Tibial nerve (tissue), 4 donors: ENCODE measurements at regions not wholly inside any gene's neighbourhood (a gene's known extent, or its start where the extent isn't known, plus 50 kb on each side); places are given as distances from the start of the nearest gene placed in this dataset.
"Not testable (repeated sequence)": the region's sequence is repeated elsewhere in the genome, so short reads cannot be mapped to it uniquely, and the experiment has no call there.

Experiments
- DNase-seq, 2 donors: peaks; one replicate each; pipeline ENCODE4 v3.0.0-alpha.2; 2019; ENCODE audit warnings: low spot score in 2 of 2
- H3K27ac ChIP-seq, 4 donors: fragments of 200-600 bp; sonication (generic) in 3 of 4; one replicate each; pipeline ENCODE4 v1.5.1; 2017 to 2019; ENCODE audit warnings: mild to moderate bottlenecking in 1 of 4
- H3K27me3 ChIP-seq, 2 donors: fragments of 200-600 bp; sonication (generic) in 1 of 2; one replicate each; pipeline versions ENCODE4 v1.5.1 to v1.6.0; 2017 to 2019
- H3K36me3 ChIP-seq, 3 donors: fragments of 200-600 bp; sonication (generic); one replicate each; pipeline ENCODE4 v1.5.1; 2018 to 2019
- H3K4me1 ChIP-seq, 4 donors: fragments of 200-600 bp; sonication (generic) in 3 of 4; one replicate each; pipeline ENCODE4 v1.5.1; 2017 to 2019
- H3K4me3 ChIP-seq, 4 donors: fragments of 200-600 bp; sonication (generic) in 3 of 4; one replicate each; pipeline ENCODE4 v1.5.1; 2017 to 2019; ENCODE audit warnings: mild to moderate bottlenecking in 1 of 4, moderate library complexity in 1 of 4
- H3K9me3 ChIP-seq, 4 donors: fragments of 200-600 bp; sonication (generic) in 3 of 4; one replicate each; pipeline ENCODE4 v1.5.1; 2017 to 2019
- EP300 ChIP-seq, 2 donors: sonication (generic); formaldehyde crosslinking; IDR thresholded peaks; one replicate each; pipeline ENCODE4 v1.6.1; 2017; ENCODE audit warnings: antibody characterized with exemption in 2 of 2, mild to moderate bottlenecking in 1 of 2
- POLR2A ChIP-seq, 2 donors: fragments of 450-650 bp; IDR thresholded peaks; one replicate each; pipeline ENCODE4 v1.6.1; 2017; ENCODE audit warnings: antibody characterized with exemption in 2 of 2, mild to moderate bottlenecking in 2 of 2, moderate library complexity in 2 of 2
- WGBS, 2 donors: methylation state at CpG; one replicate each; pipeline ENCODE4 v1.1.5; 2018; 5-methylcytosine and 5-hydroxymethylcytosine counted together
- TF ChIP-seq, protein P1 (sequence below), 5 experiments: fragments of 200-600 bp in 3 of 5; fragments of 450-650 bp in 2 of 5; sonication (generic) in 3 of 5; IDR thresholded peaks; one replicate each; pipeline ENCODE4 v1.5.1; 2016 to 2019; ENCODE audit warnings: antibody characterized with exemption in 5 of 5, mild to moderate bottlenecking in 3 of 5, moderate library complexity in 2 of 5

DNA sequence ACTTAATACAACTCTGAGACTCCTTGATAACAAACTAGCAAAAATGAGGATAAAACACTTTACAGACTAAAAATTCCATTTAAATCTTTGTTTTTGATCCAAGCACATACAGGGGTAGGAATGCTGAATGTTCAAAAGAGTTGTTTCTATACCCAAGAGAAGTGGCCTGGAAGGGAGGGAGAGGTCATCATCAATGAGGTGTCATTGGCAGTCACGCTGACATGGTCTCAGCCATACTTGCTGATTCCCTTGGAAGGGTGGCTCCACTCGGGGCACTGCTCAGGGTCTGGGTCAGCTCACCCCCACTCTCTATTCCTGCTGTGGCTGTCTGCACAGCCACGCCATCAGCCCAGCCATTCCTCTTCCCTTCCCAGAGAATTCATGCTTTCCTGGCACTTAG lies 105.2 kb upstream of the PELI1 start:
- no peak for DNase-seq
- H3K9me3 ChIP-seq: no peaks in the 10 kb centered on the region
- H3K4me3 ChIP-seq: no peak overlapping the region
- no peaks in the 10 kb centered on the region for H3K4me1 ChIP-seq
- no peaks in the 10 kb centered on the region for H3K27me3 ChIP-seq
- no peaks in the 10 kb centered on the region for H3K36me3 ChIP-seq
- 75 to 81% methylated on average over 3 of the region's 3 CpGs for WGBS, 2 donors
- no peak overlapping the region for H3K27ac ChIP-seq
- TF ChIP-seq EP300 (IDR thresholded peaks at IDR 0.05): no peak
- no peak for TF ChIP-seq POLR2A (IDR thresholded peaks at IDR 0.05)

DNA sequence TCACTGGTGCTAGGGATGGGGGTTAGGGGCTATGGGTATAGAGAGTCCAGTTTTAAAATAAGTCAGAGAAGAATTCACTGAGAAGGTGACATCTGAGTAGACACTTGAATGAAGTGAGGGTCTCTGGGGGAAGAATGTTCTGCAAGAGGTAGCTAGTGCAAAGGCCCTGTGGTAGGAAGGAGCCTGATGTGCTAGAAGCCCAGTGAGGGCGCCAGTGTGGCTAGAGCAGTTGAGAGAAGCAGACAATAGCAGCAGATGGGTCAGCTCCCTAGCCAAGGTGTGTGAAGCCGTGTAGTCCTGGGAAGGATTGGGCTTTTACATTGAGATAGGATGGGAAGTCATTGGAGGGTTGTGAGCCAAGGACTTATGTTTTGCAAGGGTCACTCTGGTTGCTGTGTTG lies 105.8 kb upstream of the PELI1 start:
- H3K36me3 ChIP-seq: no peaks in the 10 kb centered on the region
- no peak overlapping the region for H3K27ac ChIP-seq
- TF ChIP-seq, protein P1, sequence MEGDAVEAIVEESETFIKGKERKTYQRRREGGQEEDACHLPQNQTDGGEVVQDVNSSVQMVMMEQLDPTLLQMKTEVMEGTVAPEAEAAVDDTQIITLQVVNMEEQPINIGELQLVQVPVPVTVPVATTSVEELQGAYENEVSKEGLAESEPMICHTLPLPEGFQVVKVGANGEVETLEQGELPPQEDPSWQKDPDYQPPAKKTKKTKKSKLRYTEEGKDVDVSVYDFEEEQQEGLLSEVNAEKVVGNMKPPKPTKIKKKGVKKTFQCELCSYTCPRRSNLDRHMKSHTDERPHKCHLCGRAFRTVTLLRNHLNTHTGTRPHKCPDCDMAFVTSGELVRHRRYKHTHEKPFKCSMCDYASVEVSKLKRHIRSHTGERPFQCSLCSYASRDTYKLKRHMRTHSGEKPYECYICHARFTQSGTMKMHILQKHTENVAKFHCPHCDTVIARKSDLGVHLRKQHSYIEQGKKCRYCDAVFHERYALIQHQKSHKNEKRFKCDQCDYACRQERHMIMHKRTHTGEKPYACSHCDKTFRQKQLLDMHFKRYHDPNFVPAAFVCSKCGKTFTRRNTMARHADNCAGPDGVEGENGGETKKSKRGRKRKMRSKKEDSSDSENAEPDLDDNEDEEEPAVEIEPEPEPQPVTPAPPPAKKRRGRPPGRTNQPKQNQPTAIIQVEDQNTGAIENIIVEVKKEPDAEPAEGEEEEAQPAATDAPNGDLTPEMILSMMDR (IDR thresholded peaks at IDR 0.05): no peak
- TF ChIP-seq POLR2A (IDR thresholded peaks at IDR 0.05): no peak
- TF ChIP-seq EP300 (IDR thresholded peaks at IDR 0.05): no peak
- WGBS, 2 donors: 92 to 100% methylated on average over 2 of the region's 2 CpGs
- H3K4me1 ChIP-seq: no peaks in the 10 kb centered on the region
- no peaks in the 10 kb centered on the region for H3K9me3 ChIP-seq
- DNase-seq: no peak
- H3K27me3 ChIP-seq: no peaks in the 10 kb centered on the region
- H3K4me3 ChIP-seq: no peak overlapping the region

DNA sequence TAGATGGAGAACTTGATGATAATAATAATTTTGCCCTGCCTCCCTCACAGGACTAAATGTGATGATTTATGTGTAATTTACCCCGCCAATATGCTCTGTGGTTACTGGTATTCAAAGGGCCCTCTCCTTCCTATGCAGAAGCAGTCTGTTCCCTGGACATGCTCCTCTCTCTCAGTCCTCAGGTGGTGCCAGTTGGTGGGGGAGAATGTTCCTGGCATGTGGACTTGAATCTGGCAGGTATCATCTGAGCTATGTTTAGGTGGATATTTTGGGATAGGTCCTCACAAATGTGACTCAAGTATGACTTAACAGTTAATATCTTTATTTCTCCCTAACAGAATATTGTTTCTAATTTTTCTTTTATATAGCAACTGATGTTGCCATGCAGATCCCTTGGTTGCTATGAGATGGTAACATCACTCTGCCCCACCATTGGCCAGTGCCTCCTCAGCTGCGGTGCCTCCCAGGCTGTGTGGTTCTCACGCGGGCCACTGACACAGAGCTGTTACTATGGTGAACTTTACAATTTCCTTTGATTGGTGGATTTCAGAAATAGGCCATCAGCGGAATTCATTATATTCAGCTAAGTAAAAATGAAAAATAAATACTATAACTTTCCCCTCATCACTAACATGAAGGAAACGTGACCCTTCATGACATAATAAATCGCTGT lies 106.7 kb upstream of the PELI1 start:
- no peaks in the 10 kb centered on the region for H3K4me1 ChIP-seq
- H3K4me3 ChIP-seq: no peak overlapping the region
- no peaks in the 10 kb centered on the region for H3K36me3 ChIP-seq
- no peak for DNase-seq
- TF ChIP-seq, protein P1 (IDR thresholded peaks at IDR 0.05): no peak
- no peak for TF ChIP-seq POLR2A (IDR thresholded peaks at IDR 0.05)
- TF ChIP-seq EP300 (IDR thresholded peaks at IDR 0.05): no peak
- no peaks in the 10 kb centered on the region for H3K27me3 ChIP-seq
- H3K9me3 ChIP-seq: no peaks in the 10 kb centered on the region
- H3K27ac ChIP-seq: no peak overlapping the region
- WGBS, 2 donors: 89% methylated on average over 7 of the region's 7 CpGs

DNA sequence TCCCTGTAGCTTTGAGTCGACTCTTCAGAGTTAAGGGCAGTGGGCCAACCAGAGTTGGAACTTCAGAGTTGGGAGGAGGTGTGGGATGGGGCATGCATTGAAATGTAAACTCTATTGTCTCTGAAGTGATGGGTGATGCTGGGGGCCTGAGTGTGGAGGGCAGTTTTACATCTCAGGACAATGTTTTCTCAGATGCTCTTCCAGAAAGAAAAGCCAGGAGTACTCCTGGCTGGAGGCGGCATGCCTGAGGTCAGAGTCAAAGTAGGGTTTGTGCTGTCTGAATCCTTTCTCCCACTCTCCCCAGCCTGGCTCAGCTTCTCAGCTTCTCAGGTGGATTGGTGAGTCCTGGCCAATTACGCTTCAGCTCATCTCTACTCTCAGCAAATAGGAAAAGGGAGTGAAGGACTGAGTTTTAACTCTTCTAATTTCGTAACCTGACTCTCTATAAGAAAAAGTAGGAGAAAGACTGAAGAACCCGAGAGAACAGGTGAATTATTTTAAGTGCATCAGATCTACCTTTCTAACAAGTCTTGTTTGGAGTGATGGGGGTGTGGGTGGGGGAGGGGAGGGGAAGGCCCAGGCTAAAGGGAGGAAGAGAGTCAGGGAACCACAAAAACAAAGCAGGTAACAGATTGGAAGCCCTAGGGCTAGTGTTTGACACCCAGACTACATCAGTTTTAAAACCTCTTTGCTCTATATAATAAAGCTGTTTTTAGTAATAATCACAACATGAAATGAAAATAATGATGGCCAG lies 107.5 kb upstream of the PELI1 start:
- WGBS, 2 donors: 64 to 89% methylated on average over 5 of the region's 5 CpGs
- TF ChIP-seq, protein P1 (IDR thresholded peaks at IDR 0.05): no peak
- TF ChIP-seq EP300 (IDR thresholded peaks at IDR 0.05): no peak
- TF ChIP-seq POLR2A (IDR thresholded peaks at IDR 0.05): no peak
- H3K36me3 ChIP-seq: no peaks in the 10 kb centered on the region
- H3K4me1 ChIP-seq: no peaks in the 10 kb centered on the region
- no peaks in the 10 kb centered on the region for H3K9me3 ChIP-seq
- H3K27me3 ChIP-seq: no peaks in the 10 kb centered on the region
- no peak overlapping the region for H3K4me3 ChIP-seq
- H3K27ac ChIP-seq: no peak overlapping the region
- no peak for DNase-seq

DNA sequence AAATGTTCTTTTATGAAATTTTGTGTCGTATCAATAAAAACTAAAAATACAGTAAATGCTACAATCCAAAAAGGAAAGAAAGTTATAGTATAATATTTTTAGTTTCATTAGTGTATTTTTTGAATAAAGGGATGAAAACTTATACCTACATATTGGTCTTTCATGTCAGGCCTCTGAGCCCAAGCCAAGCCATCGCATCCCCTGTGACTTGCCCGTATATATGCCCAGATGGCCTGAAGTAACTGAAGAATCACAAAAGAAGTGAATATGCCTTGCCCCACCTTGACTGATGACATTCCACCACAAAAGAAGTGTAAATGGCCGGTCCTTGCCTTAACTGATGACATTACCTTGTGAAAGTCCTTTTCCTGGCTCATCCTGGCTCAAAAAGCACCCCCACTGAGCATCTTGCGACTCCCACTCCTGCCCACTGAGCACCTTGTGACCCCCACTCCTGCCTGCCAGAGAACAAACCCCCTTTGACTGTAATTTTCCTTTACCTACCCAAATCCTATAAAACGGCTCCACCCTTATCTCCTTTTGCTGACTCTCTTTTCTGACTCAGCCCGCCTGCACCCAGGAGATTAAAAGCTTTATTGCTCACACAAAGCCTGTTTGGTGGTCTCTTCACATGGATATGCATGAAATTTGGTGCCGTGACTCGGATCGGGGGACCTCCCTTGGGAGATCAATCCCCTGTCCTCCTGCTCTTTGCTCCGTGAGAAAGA lies 108.2 kb upstream of the PELI1 start:
- DNase-seq, H3K4me3 ChIP-seq, H3K27me3 ChIP-seq, H3K4me1 ChIP-seq, H3K36me3 ChIP-seq, H3K27ac ChIP-seq, H3K9me3 ChIP-seq: not testable (repeated sequence)
- WGBS, 2 donors: 91 to 93% methylated on average over 11 of the region's 11 CpGs

DNA sequence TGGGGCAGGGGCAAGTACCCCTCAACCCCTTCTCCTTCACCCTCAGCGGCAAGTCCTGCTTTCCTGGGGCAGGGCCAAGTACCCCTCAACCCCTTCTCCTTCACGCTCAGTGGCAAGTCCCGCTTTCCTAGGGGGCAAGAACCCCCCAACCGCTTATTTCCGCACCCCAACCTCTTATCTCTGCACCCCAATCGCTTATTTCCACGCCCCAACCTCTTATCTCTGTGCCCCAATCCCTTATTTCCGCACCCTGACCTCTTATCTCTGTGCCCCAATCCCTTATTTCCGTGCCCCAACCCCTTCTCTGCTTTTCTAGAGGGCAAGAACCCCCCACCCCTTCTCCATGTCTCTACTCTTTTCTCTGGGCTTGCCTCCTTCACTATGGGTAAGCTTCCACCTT lies 109.2 kb upstream of the PELI1 start:
- not testable (repeated sequence) for H3K4me3 ChIP-seq, H3K4me1 ChIP-seq, H3K36me3 ChIP-seq, H3K9me3 ChIP-seq, H3K27ac ChIP-seq, DNase-seq, H3K27me3 ChIP-seq
- 91 to 93% methylated on average over 8 to 9 of the region's 9 CpGs for WGBS, 2 donors
